Upper lobe of left lung (tissue), 4 donors: ENCODE measurements at regions not wholly inside any gene's neighbourhood (a gene's known extent, or its start where the extent isn't known, plus 50 kb on each side); places are given as distances from the start of the nearest gene placed in this dataset.

Source experiments
- EP300 ChIP-seq, 4 donors: sonication (generic); formaldehyde crosslinking; IDR thresholded peaks; one replicate each; pipeline ENCODE4 v1.5.1; 2017; ENCODE audit warnings: antibody characterized with exemption in 4 of 4, control low read depth in 2 of 4
- POLR2A ChIP-seq, 4 donors: fragments of 450-650 bp; IDR thresholded peaks; one replicate each; pipeline ENCODE4 v1.5.1; 2016 to 2017; ENCODE audit warnings: antibody characterized with exemption in 4 of 4, mild to moderate bottlenecking in 2 of 4
- TF ChIP-seq, protein P1 (sequence below), 6 experiments: fragments of 450-650 bp in 4 of 6; fragments of 200-600 bp in 2 of 6; sonication (generic) in 2 of 6; IDR thresholded peaks; one replicate each; pipeline ENCODE4 v1.5.1; 2016 to 2019; ENCODE audit warnings: antibody characterized with exemption in 6 of 6

DNA sequence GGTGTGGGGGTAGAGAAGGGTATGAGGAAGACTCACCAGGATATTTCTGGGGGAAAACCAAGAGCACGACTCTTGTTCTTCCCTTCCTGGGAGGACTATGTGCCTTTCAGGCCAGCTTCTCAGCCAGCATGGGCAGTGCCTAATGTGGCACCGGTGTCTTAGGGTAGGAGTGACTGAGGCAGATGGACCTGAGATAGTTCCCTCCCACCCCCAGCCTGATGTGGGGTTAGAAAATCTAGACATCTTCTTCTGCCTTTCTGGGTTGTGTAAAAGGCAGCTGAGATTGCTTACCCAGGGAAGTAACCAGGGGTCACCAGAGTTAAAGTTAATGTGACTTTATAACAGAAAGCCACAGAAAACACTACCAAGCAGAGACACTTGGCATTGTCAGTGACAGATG, 127.3 kb downstream of the TMA16 start:
- TF ChIP-seq, protein P1, sequence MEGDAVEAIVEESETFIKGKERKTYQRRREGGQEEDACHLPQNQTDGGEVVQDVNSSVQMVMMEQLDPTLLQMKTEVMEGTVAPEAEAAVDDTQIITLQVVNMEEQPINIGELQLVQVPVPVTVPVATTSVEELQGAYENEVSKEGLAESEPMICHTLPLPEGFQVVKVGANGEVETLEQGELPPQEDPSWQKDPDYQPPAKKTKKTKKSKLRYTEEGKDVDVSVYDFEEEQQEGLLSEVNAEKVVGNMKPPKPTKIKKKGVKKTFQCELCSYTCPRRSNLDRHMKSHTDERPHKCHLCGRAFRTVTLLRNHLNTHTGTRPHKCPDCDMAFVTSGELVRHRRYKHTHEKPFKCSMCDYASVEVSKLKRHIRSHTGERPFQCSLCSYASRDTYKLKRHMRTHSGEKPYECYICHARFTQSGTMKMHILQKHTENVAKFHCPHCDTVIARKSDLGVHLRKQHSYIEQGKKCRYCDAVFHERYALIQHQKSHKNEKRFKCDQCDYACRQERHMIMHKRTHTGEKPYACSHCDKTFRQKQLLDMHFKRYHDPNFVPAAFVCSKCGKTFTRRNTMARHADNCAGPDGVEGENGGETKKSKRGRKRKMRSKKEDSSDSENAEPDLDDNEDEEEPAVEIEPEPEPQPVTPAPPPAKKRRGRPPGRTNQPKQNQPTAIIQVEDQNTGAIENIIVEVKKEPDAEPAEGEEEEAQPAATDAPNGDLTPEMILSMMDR (IDR thresholded peaks at IDR 0.05): no peak
- no peak for TF ChIP-seq POLR2A (IDR thresholded peaks at IDR 0.05)
- TF ChIP-seq EP300 (IDR thresholded peaks at IDR 0.05): no peak
